G401 (cell line): ENCODE measurements at regions not wholly inside any gene's neighbourhood (a gene's known extent, or its start where the extent isn't known, plus 50 kb on each side); places are given as distances from the start of the nearest gene placed in this dataset.
"Not testable (repeated sequence)": the region's sequence is repeated elsewhere in the genome, so short reads cannot be mapped to it uniquely, and the experiment has no call there.

Source experiments
- DNase-seq: peaks from one replicate; pipeline ENCODE4 v3.0.0-alpha.2; 2015; ENCODE audit warnings: low spot score
- in situ Hi-C: cut with HindIII; loops from 2 replicates; pipeline ENCODE4 v1.10.0; 2016; ENCODE audit warnings: low sequenced_read_pairs, mixed read lengths

DNA sequence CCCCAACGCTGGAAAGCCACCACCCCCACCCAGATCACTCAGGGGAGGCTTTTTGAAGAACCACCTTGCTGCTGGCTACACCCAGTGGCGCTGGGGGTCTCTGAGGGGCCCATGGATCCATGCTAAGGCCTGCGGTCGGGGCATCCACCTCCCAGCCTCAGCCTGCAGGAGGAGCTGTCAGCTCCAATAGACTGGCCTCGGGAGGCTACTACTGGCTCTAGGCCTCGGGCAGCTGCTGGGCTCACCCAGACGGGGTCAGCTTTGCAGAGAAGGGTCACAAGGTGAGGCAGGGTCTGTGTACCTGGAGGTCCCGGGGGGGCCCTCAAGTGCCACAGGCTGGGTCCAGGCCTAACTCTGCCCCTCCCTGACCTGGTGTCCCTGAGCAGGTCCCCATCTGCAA is 193.7 kb downstream of the OLFM1 start:
- in situ Hi-C loops: no loop called here
- DNase-seq: no peak

DNA sequence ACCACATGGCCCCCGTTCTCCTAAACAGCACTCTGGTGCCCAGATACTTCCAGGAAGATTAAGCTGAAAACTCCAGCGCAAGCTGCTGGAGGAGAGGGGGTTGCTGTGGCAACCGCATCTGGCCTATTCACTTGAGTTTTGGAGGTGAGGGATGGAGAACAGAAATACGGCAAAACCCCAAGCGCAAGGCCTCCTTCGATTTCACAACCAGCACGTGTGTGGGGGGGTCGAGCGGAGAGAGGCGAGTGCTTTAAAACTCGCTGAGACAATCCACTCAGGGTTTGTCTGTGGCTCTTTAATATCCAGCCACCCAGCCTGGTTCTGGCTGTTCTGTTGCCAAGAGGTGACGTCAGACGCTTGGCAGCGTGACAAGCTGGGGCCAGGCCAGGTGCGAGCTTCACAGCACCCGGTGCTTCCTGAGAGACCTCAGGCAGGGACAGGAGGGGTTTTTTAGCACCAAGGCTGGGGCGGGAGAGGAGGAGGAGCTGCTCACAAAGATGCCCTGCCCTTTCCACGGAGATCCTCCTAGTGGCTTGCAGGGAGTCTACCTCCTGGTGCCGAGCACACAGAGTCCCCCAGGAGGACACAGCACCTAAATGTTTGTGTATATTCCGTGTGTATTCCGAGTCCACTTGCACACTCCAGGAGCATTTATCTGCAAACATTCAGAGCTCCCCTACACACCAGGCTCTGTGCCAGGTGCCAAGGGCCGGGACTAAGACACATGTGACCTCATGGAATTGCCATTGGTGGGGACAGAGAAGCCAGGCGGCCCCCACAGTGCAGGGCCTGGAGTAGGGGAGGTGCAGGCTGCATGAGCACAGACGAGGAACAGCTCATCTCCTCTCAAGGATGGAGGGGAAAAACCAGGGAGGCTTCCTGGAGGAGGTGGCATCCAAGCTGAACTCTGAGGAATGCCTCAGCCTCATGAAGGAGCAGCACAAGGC is 194.6 kb downstream of the OLFM1 start:
- in situ Hi-C loops: no loop called here
- peak; percentile 89 for DNase-seq

DNA sequence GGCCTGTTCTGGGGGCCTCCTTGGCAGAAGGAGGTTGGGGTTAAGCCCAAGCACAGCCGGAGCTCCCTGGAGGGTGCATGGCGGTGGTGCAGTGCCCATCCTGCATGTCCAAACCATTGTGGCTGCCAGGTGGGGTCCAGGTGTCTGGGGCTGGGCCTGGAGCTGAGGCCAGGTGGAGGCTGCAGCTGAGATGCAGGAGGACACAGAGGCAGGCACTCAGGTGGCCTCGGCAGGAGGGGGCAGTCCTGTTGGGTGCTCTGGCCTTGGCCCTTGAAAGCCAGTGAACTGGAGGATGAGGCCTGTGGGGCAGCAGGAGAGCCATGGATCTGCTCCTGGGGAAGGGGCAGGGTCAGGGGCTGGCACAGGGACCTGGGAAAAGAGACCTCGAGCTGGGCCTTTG is 195.3 kb downstream of the OLFM1 start:
- DNase-seq: no peak
- in situ Hi-C loops: no loop called here

DNA sequence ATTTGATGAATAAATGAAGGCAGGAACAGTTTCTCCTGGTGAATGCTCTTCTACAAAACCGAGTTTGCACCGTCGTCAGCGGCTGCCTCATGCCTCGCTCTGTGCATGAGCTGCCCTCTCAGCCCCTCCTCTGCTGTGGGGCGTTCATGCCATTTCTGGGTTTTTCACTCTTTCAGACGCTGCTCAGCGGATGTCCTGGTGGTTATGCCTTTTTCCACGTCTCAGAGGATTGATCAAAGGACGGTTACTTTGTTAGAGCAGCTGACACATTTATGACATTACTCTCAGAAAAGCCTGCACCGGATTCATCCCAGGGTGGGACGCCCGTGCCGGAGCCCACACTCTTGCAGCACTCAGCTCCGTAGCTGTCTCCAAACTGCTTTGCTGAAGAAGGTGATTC is 195.9 kb upstream of the PPP1R26 start:
- no peak for DNase-seq
- in situ Hi-C loops: no loop called here

DNA sequence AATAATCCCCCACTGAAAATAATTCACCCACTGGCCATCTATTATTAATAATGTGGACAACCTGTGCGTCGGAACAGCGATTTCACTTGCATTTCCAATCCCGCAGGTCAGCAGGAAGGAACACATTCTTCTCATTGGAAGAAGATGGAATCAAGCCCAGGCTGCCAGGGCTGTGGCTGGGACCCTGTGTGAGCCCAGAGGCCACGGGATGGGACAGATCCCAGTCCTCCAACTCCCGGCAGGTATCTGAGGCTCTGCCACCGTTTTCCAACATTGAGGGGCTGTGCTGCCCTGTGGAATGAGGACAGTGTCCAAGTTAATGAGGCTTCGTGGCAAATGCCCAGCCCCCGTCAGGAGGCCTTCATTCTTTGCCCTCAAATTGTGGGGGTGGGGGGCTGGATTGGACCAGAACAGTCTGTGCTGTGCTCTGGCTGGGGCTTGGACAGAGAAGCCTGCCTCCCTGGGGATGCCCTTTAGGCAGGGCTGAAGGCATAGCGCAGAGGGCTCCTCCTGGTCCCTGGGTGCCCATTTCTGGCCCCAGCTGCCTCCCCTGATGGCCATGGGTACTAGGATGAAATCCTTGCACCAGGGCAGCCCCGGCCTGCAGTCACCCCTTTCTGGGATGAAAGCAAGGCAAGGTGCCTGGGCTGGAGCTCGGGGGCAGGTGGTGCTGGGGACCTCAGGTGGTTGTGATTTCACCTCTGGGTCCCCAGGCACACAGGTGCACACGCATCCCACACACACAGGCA is 195.0 kb upstream of the PPP1R26 start:
- DNase-seq: no peak
- in situ Hi-C loops: no loop called here

DNA sequence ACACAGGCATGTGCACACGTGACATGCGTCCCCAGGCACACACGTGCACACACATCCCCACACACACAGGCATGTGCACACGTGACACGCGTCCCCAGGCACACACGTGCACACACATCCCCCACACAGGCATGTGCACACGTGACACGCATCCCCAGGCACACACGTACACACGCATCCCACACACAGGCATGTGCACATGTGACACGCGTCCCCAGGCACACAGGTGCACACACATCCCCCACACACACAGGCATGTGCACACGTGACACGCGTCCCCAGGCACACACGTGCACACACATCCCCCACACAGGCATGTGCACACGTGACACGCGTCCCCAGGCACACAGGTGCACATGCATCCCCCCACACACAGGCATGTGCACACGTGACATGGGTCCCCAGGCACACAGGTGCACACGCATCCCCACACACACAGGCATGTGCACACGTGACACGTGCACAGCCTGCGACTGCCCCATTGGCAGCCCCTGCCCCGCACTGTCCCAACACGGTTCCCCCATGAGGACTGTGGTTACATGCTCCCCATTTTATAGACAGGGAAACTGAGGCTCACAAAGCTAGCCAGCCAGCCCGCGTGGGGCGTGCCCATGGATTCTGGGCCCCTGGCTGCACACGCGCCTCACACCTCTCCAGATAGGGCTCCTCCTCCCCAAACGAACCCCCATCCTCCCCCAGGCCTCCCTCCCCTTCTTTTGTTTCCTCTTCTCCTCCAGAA is 193.2 kb upstream of the PPP1R26 start:
- DNase-seq, in situ Hi-C loops: not testable (repeated sequence)

DNA sequence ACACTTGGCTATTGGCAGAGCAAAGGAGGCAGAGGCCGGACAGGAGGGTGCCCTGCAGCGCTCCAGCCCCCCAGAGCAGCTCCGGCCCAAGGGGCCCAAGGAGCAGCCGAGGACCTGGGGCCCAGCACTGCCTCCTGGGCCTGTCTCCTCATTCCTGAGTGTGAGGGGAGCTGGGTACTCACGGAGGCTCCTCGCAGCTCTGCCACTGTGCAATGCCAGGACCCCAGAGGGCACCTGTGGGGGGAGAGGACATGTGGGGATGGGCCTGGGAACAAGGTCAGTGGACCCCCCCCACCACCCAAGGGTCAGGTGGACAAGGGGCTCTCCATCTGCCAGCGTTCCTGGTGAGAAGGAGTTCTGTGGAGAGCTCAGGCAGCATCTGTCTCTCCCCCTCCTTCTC is 192.6 kb upstream of the PPP1R26 start:
- no peak for DNase-seq
- in situ Hi-C loops: no loop called here

DNA sequence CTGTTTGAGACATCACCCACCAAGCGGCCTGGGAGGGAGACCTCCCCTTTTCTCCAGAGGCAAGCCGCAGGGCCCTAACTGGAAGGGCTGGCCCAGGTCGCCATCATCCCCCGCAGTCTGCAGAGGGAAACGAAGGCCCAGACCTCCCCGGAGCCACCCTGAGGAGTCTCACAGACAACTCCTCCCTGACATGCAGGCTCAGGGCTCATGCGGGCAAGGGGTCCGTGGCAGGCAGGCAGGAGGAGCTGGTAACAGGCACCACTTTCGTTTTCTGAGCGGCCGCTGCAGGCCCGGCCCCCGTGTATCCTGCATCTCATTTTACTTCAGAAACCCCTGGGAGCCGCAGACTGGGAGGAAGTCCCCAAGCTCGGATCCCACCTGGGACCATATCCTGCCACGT is 192.0 kb upstream of the PPP1R26 start:
- in situ Hi-C loops: no loop called here

DNA sequence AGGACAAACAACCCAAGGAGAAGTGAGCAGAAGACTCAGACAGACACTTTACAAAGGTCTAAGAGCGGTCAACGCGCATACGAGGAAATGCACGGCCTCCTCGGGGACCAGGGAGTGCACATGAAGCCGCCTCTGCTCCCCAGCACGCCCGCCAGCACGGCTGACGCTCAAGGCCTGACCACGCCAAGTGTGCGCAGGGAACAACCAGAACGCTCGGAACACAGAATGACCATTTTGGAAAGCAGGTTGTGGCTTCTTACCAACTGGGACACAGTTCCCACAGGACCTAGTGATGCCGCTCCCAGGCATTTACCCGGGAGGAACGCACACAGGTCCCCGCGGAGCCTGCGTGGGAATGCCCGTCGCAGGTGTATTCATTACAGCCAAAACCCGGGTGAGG is 191.5 kb upstream of the PPP1R26 start:
- DNase-seq: no peak
- in situ Hi-C loops: no loop called here

More for the DNA sequence above, 192.0 kb upstream of the PPP1R26 start:
- no peak for DNase-seq

DNA sequence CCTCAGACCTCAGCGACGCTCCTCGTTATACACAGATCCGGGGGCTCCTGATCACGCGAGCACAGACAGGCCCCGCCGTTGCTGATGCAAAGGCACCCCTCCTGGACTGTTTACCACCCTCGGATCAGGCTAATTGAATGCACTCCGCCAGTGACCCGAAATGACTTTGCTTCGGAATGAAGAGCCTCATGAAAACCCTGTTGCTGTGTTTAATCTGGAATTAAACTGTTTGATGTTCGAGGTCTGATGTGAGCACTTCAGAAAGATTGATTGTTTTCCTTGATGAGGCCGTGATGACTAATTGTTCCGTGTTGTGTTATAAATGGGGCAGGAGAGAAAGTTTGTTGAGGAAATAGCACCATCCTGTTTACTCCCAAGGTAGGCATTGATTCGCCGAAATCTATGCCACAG is 190.5 kb upstream of the PPP1R26 start:
- in situ Hi-C loops: no loop called here
- no peak for DNase-seq

DNA sequence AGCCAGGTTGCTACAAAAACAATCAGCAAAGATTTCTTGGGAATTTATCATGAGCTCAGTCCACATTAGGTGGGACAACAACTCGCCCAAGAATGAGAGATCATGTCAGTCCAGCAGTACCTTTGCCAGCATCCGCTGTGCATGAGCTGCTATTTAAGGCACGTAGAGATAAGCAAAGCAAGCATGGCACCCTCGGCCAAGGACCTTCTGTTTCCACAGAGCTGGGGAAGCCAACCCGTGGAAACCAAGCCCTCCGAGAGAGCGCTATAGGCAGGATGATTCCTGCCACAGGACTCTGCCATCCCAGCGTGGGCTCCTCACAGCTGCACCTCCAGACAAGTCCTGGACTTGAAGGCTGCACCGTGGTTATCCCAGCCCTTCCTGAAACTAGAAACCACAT is 189.5 kb upstream of the PPP1R26 start:
- in situ Hi-C loops: no loop called here

DNA sequence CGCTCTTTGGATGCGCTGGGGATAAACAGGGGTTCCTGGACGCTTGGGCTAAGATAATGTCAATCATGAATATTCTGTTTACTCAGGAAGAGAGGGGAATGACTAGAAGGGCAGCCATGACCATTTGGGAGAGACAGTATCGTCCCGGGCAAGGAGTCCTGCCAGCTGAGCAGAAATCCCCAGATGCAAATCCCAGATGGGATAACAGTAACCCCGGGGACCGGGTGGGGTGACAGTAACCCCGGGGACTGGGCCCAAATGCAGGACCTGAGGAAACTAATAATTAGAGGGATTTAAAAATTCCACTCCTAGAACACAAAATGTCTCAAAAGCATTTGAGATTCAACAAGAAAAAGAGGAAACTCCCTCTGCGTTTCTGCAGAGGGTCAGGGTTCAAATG is 189.0 kb upstream of the PPP1R26 start:
- in situ Hi-C loops: no loop called here
- no peak for DNase-seq

More for the DNA sequence above, 189.5 kb upstream of the PPP1R26 start:
- DNase-seq: peak; percentile 35

DNA sequence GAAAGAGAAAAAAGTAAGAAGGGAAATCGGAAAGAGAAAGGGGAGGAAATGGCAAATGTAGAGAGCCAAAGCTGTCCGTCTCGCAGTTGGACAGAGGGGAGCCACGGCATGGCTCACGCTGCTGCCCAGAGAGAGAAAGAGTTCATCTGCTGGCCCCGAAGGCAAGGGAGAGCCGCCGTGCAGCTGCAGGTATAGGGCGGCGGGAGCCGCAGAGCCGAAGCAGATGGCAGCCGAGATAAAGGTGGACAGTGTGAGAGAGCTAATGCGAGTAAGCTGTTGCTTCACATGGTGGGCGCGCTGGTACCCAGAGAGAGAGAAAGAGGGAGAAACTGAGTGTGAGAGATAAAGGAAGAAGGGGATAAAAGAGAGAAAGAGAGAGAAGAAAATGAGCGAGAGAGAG is 188.4 kb upstream of the PPP1R26 start:
- no peak for DNase-seq
- in situ Hi-C loops: no loop called here

DNA sequence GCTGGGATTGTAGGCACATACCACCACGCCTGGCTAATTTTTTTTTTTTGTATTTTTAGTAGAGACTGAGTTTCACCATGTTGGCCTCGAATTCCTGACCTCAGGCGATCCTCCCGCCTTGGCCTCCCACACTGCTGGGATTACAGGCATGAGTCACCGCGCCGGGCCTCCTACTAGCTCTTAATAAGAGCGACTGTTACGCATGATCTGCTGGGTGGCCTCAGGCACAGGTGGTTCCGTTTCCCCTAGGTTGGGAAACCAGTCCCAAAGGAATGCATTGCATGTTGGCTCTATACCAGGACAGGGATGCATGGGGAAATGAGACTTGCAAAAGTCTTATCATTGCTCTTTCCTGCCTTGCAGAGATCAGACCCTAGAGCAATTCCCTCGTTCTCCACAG is 184.7 kb upstream of the PPP1R26 start:
- in situ Hi-C loops: no loop called here
- no peak for DNase-seq

DNA sequence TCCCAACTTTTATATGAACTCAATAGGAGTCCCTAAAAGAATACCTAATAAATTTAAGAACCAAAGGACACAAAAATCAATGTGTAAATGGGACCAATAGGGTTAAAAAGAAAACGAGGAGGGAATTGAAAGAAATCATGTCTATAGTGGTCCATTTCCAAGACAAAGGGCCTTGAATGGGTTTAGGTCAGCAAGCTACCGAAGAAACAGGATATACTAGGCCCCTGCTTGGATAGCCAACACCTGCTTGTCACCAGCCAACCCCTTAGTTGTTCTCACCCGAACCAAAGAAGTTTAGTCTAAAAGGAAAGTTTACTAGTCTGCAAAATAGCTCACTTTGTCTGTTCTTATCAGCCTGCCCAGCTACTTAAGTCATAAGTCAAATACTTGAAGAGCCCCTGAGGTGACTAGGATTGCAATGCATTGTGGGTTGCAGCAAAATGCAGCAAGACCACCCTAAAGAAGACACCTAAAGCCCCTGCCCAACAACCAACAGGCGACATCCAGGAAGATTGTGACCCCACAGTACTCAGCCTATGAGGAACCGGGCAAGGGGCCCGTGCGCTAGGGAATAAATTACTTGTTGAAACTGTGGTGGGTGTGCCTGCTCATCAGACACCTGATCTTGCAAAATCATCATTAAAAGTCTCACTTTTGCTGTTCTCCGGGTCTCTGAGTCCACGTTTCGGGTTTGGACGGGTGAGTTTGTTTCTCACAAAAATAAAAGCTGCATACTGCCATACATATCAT is 183.9 kb upstream of the PPP1R26 start:
- in situ Hi-C loops: no loop called here
- no peak for DNase-seq

DNA sequence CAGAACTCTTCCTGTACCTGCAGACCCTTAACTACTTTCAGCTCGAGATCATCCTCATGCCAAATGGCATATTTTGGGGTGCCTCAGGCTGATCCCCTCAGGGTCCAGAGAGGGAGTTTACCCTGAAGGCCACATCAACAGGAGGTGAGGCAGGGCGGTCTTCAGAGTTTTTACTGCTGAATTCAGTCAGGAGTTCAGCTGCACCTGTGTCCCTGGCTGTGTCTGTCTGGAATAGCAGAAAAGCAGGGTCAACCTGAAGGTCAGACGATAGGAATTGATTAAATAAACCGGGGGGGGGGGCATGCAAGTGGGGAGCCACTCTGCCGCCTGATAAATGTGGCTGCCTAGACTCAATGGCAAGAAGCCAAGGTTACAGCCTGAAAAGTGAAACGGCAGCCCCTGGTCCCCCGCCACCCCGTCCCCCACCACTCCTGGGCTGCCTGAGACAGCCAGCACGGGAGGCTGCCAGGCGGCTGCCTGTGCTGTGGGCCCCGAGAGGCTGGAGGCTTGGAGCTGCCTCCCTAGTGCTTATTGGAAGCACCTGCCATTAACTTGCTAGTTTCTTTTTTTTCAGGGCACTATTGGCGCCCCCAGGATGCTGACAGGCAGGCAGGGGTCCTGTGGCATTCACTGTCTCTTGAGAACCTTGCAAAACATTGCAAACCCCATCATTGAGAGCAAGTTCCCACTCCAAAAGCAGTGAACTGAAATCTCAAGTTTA is 182.7 kb upstream of the PPP1R26 start:
- DNase-seq: no peak
- in situ Hi-C loops: no loop called here

DNA sequence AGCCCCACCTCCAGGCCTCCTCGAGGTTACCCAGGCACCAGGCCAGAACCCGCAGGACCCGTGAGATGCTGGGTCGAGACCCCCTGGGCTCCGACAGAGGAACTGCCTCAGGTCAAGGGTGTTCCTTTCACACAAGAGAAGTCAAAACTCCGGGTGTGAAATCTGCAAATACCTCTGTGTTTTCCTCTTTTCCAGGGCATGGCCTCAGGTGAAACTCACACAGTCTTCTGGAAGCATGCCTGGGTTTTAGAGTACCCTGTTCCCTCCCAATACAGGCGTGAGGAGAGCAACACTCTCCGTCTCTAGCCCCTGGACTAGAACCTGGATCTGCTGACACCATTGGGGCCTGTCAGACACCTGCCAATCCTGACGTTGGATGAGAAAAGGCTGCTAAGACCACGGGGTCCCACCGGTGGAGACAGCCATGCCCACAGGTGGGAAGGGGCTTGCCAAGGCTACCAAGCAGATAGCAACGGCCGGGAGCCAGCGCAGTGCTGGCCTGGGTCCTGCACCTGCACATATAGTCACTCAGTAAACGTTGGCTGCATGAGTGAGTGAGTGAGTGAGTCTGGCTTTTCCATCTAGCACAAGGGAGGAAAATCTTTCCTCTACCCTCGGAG is 182.0 kb upstream of the PPP1R26 start:
- no peak for DNase-seq
- in situ Hi-C loops: no loop called here

DNA sequence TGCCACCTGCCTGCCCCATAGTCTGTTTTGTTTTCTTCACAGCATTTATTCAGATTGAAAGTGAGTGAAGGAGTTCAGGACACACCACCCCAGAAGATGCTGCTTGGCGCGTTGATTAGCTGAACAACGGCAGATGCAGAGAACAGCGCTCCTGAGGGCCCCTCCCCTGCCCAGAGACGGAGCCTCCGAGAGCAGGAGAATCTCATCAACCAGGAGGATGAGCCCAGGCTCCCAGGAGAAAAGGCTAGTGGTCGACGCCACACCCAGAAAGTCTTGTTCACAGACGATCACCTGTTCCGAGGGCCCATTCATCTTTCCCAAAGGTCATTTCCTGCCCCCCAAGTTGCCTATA is 180.4 kb upstream of the PPP1R26 start:
- no peak for DNase-seq
- in situ Hi-C loops: no loop called here
